ENCODE measurements at regions not wholly inside any gene's neighbourhood (a gene's known extent, or its start where the extent isn't known, plus 50 kb on each side); places are given as distances from the start of the nearest gene placed in this dataset.

- TF ChIP-seq, protein P1, sequence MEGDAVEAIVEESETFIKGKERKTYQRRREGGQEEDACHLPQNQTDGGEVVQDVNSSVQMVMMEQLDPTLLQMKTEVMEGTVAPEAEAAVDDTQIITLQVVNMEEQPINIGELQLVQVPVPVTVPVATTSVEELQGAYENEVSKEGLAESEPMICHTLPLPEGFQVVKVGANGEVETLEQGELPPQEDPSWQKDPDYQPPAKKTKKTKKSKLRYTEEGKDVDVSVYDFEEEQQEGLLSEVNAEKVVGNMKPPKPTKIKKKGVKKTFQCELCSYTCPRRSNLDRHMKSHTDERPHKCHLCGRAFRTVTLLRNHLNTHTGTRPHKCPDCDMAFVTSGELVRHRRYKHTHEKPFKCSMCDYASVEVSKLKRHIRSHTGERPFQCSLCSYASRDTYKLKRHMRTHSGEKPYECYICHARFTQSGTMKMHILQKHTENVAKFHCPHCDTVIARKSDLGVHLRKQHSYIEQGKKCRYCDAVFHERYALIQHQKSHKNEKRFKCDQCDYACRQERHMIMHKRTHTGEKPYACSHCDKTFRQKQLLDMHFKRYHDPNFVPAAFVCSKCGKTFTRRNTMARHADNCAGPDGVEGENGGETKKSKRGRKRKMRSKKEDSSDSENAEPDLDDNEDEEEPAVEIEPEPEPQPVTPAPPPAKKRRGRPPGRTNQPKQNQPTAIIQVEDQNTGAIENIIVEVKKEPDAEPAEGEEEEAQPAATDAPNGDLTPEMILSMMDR (conservative IDR thresholded peaks at IDR 0.05; ENCODE audit: low read length) = no peak
- no peak for TF ChIP-seq EZH2phosphoT487 (IDR thresholded peaks at IDR 0.05; ENCODE audit: borderline replicate concordance)
Observed at GRCh38 chr3:84223512-84223911, 735.3 kb upstream of the CADM2 start.
